ENCODE measurements at regions not wholly inside any gene's neighbourhood (a gene's known extent, or its start where the extent isn't known, plus 50 kb on each side); places are given as distances from the start of the nearest gene placed in this dataset.

DNA sequence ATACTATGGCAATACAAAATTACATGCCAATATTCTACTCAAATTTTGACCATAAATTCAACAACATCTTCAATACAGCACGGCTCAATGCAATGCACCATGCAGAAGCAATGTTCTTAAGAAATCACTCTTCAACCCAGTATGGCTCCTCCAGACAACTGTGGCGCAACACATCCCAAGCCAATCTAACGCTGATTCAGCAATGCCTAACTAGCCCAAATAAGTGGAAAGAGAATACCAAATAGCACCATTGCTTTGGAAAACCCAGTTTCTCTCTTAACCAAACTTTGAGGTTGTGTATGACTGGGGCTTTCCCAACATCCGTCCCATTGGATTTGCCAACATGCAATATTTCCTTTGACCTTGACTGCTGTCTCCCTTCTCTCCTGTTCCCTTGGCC lies 211.1 kb upstream of the TBX3 start:
- DNase-seq (ENCODE audit: low read depth, low spot score), result no peak
- Histone ChIP-seq H3K4me1 (ENCODE audit: insufficient read depth, insufficient read length) (no peaks in the 10 kb centered on the region), H3K4me3 (ENCODE audit: insufficient read length, low read depth) (no peak overlapping the region), H3K9ac (ENCODE audit: insufficient read length, low read depth) (no peak overlapping the region), H3K36me3 (ENCODE audit: insufficient read depth, insufficient read length, low read length) (no peaks in the 10 kb centered on the region), H3K27me3 (ENCODE audit: insufficient read depth, insufficient read length) (no peaks in the 10 kb centered on the region), H3K9me3 (ENCODE audit: insufficient read depth, low read length) (no peaks in the 10 kb centered on the region)
- TF ChIP-seq ZNF274 (IDR thresholded peaks at IDR 0.05; ENCODE audit: low read depth, low read length) (no peak), YY1 (IDR thresholded peaks at IDR 0.05; ENCODE audit: insufficient read depth, insufficient read length) (no peak), SUZ12 (IDR thresholded peaks at IDR 0.05; ENCODE audit: extremely low read depth, insufficient read depth, insufficient read length) (no peak)

DNA sequence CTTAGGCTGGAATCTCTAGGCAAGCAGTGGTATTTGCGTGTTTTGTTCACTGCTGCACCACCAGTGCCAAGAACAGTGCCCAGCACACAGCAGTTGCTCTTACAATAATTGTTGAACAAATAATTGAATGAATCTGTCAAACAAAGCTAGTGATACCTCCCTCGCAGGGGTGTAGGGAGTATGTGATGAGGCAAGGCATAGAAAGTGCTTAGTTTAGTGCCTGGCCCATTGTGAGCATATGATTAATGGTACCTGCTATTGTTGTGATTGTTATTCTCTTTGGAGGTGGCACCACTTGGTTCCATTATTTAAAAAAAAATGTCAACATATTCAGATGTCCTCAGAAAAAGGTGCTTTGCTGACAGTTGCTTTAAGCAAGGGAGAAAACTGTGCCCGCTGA lies 210.1 kb upstream of the TBX3 start:
- Histone ChIP-seq H3K9me3 (ENCODE audit: insufficient read depth, low read length) (no peaks in the 10 kb centered on the region), H3K4me3 (ENCODE audit: insufficient read length, low read depth) (no peak overlapping the region), H3K4me1 (ENCODE audit: insufficient read depth, insufficient read length) (no peaks in the 10 kb centered on the region), H3K9ac (ENCODE audit: insufficient read length, low read depth) (no peak overlapping the region), H3K36me3 (ENCODE audit: insufficient read depth, insufficient read length, low read length) (no peaks in the 10 kb centered on the region), H3K27me3 (ENCODE audit: insufficient read depth, insufficient read length) (no peaks in the 10 kb centered on the region)
- TF ChIP-seq YY1 (IDR thresholded peaks at IDR 0.05; ENCODE audit: insufficient read depth, insufficient read length) (no peak), ZNF274 (IDR thresholded peaks at IDR 0.05; ENCODE audit: low read depth, low read length) (no peak), SUZ12 (IDR thresholded peaks at IDR 0.05; ENCODE audit: extremely low read depth, insufficient read depth, insufficient read length) (no peak)
- DNase-seq (ENCODE audit: low read depth, low spot score), result no peak

DNA sequence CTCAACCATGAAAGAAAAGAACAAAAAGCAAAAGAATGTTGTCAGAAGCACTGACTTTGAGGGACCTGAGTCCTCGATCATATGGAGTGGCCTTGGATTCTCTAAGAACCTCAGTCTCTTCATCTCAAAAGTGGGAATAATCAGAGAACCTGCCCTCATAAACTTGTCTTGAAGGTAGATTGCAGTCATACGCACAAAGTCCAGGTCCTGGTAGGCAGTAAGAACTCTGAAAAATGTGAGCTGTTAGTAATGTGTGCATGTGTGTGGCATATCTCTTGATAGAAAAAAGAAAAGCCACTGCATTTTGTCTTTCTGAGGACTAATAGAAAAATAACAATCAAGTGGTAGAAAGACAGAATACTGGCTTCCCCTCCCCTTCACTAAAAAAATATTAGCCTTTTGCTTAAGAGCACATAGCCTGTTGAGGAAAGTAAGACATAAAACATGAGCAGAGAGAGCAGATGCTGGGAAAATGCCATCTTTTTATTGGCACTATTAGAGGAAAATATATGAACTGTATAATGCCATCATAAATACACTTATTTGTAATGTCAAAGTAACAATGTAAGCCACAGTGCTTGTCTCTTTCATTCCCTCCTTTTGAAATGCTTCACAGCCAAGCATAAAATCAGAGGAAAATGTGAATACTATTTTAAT lies 205.1 kb upstream of the TBX3 start:
- Histone ChIP-seq H3K9ac (ENCODE audit: insufficient read length, low read depth) (no peak overlapping the region), H3K9me3 (ENCODE audit: insufficient read depth, low read length) (no peaks in the 10 kb centered on the region), H3K4me1 (ENCODE audit: insufficient read depth, insufficient read length) (no peaks in the 10 kb centered on the region), H3K4me3 (ENCODE audit: insufficient read length, low read depth) (no peak overlapping the region), H3K36me3 (ENCODE audit: insufficient read depth, insufficient read length, low read length) (no peaks in the 10 kb centered on the region), H3K27me3 (ENCODE audit: insufficient read depth, insufficient read length) (no peaks in the 10 kb centered on the region)
- DNase-seq (ENCODE audit: low read depth, low spot score), result no peak
- no peak for TF ChIP-seq YY1 (IDR thresholded peaks at IDR 0.05; ENCODE audit: insufficient read depth, insufficient read length)
- no peak for TF ChIP-seq ZNF274 (IDR thresholded peaks at IDR 0.05; ENCODE audit: low read depth, low read length)
- no peak for TF ChIP-seq SUZ12 (IDR thresholded peaks at IDR 0.05; ENCODE audit: extremely low read depth, insufficient read depth, insufficient read length)

DNA sequence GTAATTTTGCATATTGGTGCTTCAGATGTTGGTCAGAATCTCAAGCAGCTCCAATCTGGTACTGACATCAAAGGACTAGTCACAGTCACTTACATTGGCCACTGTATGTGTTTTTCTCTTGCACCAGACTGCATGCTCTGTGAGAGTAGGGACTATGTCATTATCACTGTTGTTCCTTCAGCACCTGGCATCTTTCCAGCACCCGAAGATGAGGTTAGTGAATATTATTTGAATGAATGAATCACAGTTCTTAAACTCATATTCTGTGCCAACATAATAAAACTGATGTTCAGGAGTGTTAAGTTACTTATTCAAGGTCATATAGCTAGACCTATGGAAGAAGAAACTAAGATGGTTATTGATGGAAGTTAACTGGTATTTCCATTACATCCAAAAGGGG lies 204.5 kb upstream of the TBX3 start:
- H3K4me3 ChIP-seq (ENCODE audit: insufficient read length, low read depth), result no peak overlapping the region
- H3K36me3 ChIP-seq (ENCODE audit: insufficient read depth, insufficient read length, low read length), result no peaks in the 10 kb centered on the region
- no peak for TF ChIP-seq SUZ12 (IDR thresholded peaks at IDR 0.05; ENCODE audit: extremely low read depth, insufficient read depth, insufficient read length)
- no peak for TF ChIP-seq YY1 (IDR thresholded peaks at IDR 0.05; ENCODE audit: insufficient read depth, insufficient read length)
- no peak for TF ChIP-seq ZNF274 (IDR thresholded peaks at IDR 0.05; ENCODE audit: low read depth, low read length)
- no peak overlapping the region for H3K9ac ChIP-seq (ENCODE audit: insufficient read length, low read depth)
- no peaks in the 10 kb centered on the region for H3K4me1 ChIP-seq (ENCODE audit: insufficient read depth, insufficient read length)
- no peak for DNase-seq (ENCODE audit: low read depth, low spot score)
- H3K9me3 ChIP-seq (ENCODE audit: insufficient read depth, low read length), result no peaks in the 10 kb centered on the region
- no peaks in the 10 kb centered on the region for H3K27me3 ChIP-seq (ENCODE audit: insufficient read depth, insufficient read length)

DNA sequence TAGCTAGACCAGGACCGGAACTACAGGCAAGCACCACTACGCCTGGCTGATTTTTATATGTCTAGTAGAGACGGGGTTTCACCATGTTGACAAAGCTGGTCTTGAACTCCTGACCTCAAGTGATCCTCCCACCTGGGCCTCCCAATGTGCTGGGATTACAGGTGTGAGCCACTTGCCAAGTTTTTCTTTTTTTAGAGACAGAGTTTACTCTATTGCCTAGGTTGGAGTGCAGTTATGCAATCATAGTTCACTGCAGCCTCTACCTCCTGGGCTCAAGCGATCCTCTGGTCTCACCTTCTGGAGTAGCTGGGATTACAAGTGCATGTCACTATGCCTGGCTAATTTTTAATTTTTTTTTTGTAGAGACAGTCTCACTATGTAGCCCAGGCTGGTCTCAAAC lies 201.5 kb upstream of the TBX3 start:
- Histone ChIP-seq H3K9ac (ENCODE audit: insufficient read length, low read depth) (no peak overlapping the region), H3K27me3 (ENCODE audit: insufficient read depth, insufficient read length) (no peaks in the 10 kb centered on the region), H3K4me3 (ENCODE audit: insufficient read length, low read depth) (no peak overlapping the region), H3K36me3 (ENCODE audit: insufficient read depth, insufficient read length, low read length) (no peaks in the 10 kb centered on the region), H3K9me3 (ENCODE audit: insufficient read depth, low read length) (no peaks in the 10 kb centered on the region), H3K4me1 (ENCODE audit: insufficient read depth, insufficient read length) (no peaks in the 10 kb centered on the region)
- DNase-seq (ENCODE audit: low read depth, low spot score), result no peak
- no peak for TF ChIP-seq SUZ12 (IDR thresholded peaks at IDR 0.05; ENCODE audit: extremely low read depth, insufficient read depth, insufficient read length)
- no peak for TF ChIP-seq ZNF274 (IDR thresholded peaks at IDR 0.05; ENCODE audit: low read depth, low read length)
- no peak for TF ChIP-seq YY1 (IDR thresholded peaks at IDR 0.05; ENCODE audit: insufficient read depth, insufficient read length)

DNA sequence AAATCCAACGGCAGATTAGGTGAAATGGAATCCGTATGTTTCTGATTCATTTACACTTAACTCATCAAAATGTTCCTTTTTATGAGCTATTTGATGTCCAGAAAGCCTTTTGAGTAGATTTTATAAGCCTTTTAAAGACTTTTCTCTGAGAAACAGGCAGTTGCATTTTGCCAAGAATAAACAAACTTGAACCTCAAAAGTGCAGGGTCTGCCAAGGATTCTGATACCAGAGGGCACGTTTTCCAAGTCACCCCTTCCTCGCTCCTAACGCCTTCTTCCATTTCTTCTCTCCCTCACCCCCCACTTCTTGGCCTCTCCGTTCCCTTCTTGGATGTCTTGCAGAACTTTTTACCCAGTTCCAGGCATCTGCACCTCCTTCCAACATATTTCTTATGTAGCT lies 200.6 kb upstream of the TBX3 start:
- no peak for DNase-seq (ENCODE audit: low read depth, low spot score)
- TF ChIP-seq YY1 (IDR thresholded peaks at IDR 0.05; ENCODE audit: insufficient read depth, insufficient read length) (no peak), SUZ12 (IDR thresholded peaks at IDR 0.05; ENCODE audit: extremely low read depth, insufficient read depth, insufficient read length) (no peak), ZNF274 (IDR thresholded peaks at IDR 0.05; ENCODE audit: low read depth, low read length) (no peak)
- Histone ChIP-seq H3K36me3 (ENCODE audit: insufficient read depth, insufficient read length, low read length) (no peaks in the 10 kb centered on the region), H3K9ac (ENCODE audit: insufficient read length, low read depth) (no peak overlapping the region), H3K9me3 (ENCODE audit: insufficient read depth, low read length) (no peaks in the 10 kb centered on the region), H3K4me3 (ENCODE audit: insufficient read length, low read depth) (no peak overlapping the region), H3K4me1 (ENCODE audit: insufficient read depth, insufficient read length) (no peaks in the 10 kb centered on the region), H3K27me3 (ENCODE audit: insufficient read depth, insufficient read length) (no peaks in the 10 kb centered on the region)

DNA sequence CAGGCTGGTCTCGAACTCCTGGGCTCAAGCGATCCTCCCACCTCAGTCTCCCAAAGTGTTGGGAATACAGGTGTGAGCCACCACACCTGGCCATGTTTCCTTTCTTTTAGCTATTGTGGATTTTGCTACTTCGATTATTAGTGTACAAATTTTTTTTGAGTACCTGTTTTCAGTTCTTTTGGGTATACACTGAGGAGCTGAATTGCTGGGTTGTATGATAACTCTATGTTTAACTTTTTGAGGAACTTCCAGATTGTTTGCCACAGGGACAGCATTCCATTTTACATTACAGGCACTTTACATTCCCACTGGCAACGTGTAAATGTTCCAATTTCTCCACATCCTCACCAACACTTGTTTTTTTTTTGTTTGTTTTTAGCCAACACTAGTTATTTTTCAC lies 198.1 kb upstream of the TBX3 start:
- Histone ChIP-seq H3K27me3 (ENCODE audit: insufficient read depth, insufficient read length) (no peaks in the 10 kb centered on the region), H3K36me3 (ENCODE audit: insufficient read depth, insufficient read length, low read length) (no peaks in the 10 kb centered on the region), H3K4me1 (ENCODE audit: insufficient read depth, insufficient read length) (no peaks in the 10 kb centered on the region), H3K9me3 (ENCODE audit: insufficient read depth, low read length) (no peaks in the 10 kb centered on the region), H3K9ac (ENCODE audit: insufficient read length, low read depth) (no peak overlapping the region), H3K4me3 (ENCODE audit: insufficient read length, low read depth) (no peak overlapping the region)
- DNase-seq (ENCODE audit: low read depth, low spot score), result no peak
- TF ChIP-seq ZNF274 (IDR thresholded peaks at IDR 0.05; ENCODE audit: low read depth, low read length) (no peak), YY1 (IDR thresholded peaks at IDR 0.05; ENCODE audit: insufficient read depth, insufficient read length) (no peak), SUZ12 (IDR thresholded peaks at IDR 0.05; ENCODE audit: extremely low read depth, insufficient read depth, insufficient read length) (no peak)

All from NT2/D1 (cell line).